ENCODE measurements at regions not wholly inside any gene's neighbourhood (a gene's known extent, or its start where the extent isn't known, plus 50 kb on each side); places are given as distances from the start of the nearest gene placed in this dataset.
A peak's percentile ranks its signal among the peaks of the same experiment; 100 is the strongest.
"Not testable (repeated sequence)": the region's sequence is repeated elsewhere in the genome, so short reads cannot be mapped to it uniquely, and the experiment has no call there.

GRCh38 chr17:21770466-21771446, 78.4 kb downstream of the KCNJ18 start:
- ATAC-seq: peak; percentile 82
- H3K27ac ChIP-seq; H3K4me3 ChIP-seq; H3K4me1 ChIP-seq; H3K9me3 ChIP-seq; H3K27me3 ChIP-seq; H3K36me3 ChIP-seq (replicated peaks in 1 of 2; ENCODE audit: insufficient read depth in 1 of 2, low read depth in 2 of 2); DNase-seq; intact Hi-C loops (cut with DNase I): not testable (repeated sequence)
- 17 to 36% methylated on average over 13 to 29 of the region's 70 CpGs for WGBS, 2 donors

- Histone ChIP-seq H3K27ac (no peak overlapping the region), H3K9me3 (no peaks in the 10 kb centered on the region), H3K27me3 (no peaks in the 10 kb centered on the region), H3K4me3 (no peak overlapping the region), H3K4me1 (no peaks in the 10 kb centered on the region), H3K36me3 (replicated peaks in 1 of 2; ENCODE audit: insufficient read depth in 1 of 2, low read depth in 2 of 2) (no peaks in the 10 kb centered on the region)
- intact Hi-C loops (cut with DNase I): no loop called here
- DNase-seq: no peak
- no peak for ATAC-seq
- no peak for TF ChIP-seq POLR2A (IDR thresholded peaks at IDR 0.05)
- TF ChIP-seq, protein P1, sequence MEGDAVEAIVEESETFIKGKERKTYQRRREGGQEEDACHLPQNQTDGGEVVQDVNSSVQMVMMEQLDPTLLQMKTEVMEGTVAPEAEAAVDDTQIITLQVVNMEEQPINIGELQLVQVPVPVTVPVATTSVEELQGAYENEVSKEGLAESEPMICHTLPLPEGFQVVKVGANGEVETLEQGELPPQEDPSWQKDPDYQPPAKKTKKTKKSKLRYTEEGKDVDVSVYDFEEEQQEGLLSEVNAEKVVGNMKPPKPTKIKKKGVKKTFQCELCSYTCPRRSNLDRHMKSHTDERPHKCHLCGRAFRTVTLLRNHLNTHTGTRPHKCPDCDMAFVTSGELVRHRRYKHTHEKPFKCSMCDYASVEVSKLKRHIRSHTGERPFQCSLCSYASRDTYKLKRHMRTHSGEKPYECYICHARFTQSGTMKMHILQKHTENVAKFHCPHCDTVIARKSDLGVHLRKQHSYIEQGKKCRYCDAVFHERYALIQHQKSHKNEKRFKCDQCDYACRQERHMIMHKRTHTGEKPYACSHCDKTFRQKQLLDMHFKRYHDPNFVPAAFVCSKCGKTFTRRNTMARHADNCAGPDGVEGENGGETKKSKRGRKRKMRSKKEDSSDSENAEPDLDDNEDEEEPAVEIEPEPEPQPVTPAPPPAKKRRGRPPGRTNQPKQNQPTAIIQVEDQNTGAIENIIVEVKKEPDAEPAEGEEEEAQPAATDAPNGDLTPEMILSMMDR (IDR thresholded peaks at IDR 0.05): no peak
- 61 to 93% methylated on average over 2 to 4 of the region's 4 CpGs for whole genome bisulfite sequencing, 2 donors
Observed at GRCh38 chr17:21772321-21772720, 80.0 kb downstream of the KCNJ18 start.

GRCh38 chr17:21772991-21773713, 80.8 kb downstream of the KCNJ18 start:
- intact Hi-C loops (cut with DNase I); H3K36me3 ChIP-seq (replicated peaks in 1 of 2; ENCODE audit: insufficient read depth in 1 of 2, low read depth in 2 of 2); H3K4me1 ChIP-seq; DNase-seq; H3K4me3 ChIP-seq; H3K9me3 ChIP-seq; ATAC-seq; H3K27me3 ChIP-seq; H3K27ac ChIP-seq: not testable (repeated sequence)
- WGBS, 2 donors: 73 to 84% methylated on average over 11 to 15 of the region's 15 CpGs

- Histone ChIP-seq H3K9me3 (no peaks in the 10 kb centered on the region), H3K4me1 (no peaks in the 10 kb centered on the region), H3K36me3 (replicated peaks in 1 of 2; ENCODE audit: insufficient read depth in 1 of 2, low read depth in 2 of 2) (no peaks in the 10 kb centered on the region), H3K27me3 (no peaks in the 10 kb centered on the region), H3K27ac (no peak overlapping the region), H3K4me3 (no peak overlapping the region)
- TF ChIP-seq POLR2A (IDR thresholded peaks at IDR 0.05): no peak
- TF ChIP-seq, protein P1 (IDR thresholded peaks at IDR 0.05): no peak
- ATAC-seq (no peak), DNase-seq (no peak)
- 55 to 100% methylated on average over 2 to 6 of the region's 7 CpGs for WGBS, 2 donors
- intact Hi-C loops (cut with DNase I): no loop called here
Observed at GRCh38 chr17:21774263-21774662, 81.9 kb downstream of the KCNJ18 start.

- intact Hi-C loops (cut with DNase I); H3K27me3 ChIP-seq: not testable (repeated sequence)
- WGBS, 2 donors: 59 to 60% methylated on average over 5 to 8 of the region's 8 CpGs
Observed at GRCh38 chr17:21775566-21775965, 83.2 kb downstream of the KCNJ18 start.

GRCh38 chr17:21776921-21777320, 84.6 kb downstream of the KCNJ18 start:
- H3K4me1 ChIP-seq; H3K9me3 ChIP-seq; H3K4me3 ChIP-seq; H3K27ac ChIP-seq; intact Hi-C loops (cut with DNase I); DNase-seq; ATAC-seq; H3K27me3 ChIP-seq; H3K36me3 ChIP-seq (replicated peaks in 1 of 2; ENCODE audit: insufficient read depth in 1 of 2, low read depth in 2 of 2): not testable (repeated sequence)
- WGBS, 2 donors: 61 to 80% methylated on average over 6 to 12 of the region's 12 CpGs

More at GRCh38 chr17:21775566-21775965, 83.2 kb downstream of the KCNJ18 start:
- H3K4me1 ChIP-seq; H3K36me3 ChIP-seq (replicated peaks in 1 of 2; ENCODE audit: insufficient read depth in 1 of 2, low read depth in 2 of 2); H3K4me3 ChIP-seq; DNase-seq; H3K27ac ChIP-seq; H3K9me3 ChIP-seq; ATAC-seq: not testable (repeated sequence)

DNA sequence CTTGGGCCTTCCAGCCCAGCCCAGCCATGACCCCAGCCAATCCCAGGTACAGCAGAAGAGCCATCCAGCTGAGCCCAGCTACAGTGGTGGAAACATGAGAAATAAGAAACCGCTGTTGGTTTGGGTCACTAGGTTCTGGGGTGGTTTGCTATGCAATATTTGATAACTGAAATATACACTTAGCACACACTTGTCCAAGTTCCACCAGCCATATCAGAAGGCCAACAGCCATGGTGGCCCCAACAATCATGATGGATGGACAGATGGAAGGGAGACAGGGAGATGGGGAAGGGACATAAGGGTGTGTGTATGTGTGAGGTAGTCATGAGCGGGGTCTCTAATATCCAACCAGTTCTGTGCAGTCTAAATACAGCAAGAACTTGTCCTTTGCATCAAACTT, 86.5 kb downstream of the KCNJ18 start:
- H3K9me3 ChIP-seq; H3K4me3 ChIP-seq; ATAC-seq; H3K27me3 ChIP-seq; intact Hi-C loops (cut with DNase I); H3K4me1 ChIP-seq; H3K36me3 ChIP-seq (replicated peaks in 1 of 2; ENCODE audit: insufficient read depth in 1 of 2, low read depth in 2 of 2); H3K27ac ChIP-seq; DNase-seq: not testable (repeated sequence)
- 55 to 71% methylated on average over 2 of the region's 2 CpGs for WGBS, 2 donors

DNA sequence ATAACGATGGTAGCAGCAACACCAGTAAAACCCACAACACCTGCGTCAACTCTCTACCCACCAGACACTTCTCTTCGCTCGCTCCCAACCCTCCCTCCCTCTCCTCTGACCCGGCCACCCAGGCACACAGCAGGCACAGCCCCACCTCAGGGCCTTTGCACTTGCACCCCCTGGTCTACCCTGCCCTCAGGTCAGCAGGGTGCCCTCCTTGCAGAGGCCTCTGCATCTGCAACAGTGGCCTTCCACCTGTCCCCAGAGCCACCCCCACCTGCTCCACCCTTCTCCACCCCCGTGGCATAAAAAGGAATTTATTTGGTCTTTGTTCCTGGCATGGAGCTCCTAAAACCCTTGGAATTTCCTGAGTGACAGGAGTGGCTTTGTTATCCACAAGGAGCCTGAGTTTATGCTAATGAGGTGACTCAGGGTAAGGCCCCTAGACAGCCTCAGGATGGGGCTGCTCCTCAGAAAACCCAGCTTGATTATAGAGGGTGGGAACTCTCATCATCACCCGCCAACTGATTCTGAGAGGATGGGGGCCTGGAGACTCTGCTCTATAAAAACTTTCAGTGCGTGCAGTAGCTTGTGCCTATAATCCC, 88.1 kb downstream of the KCNJ18 start:
- H3K9me3 ChIP-seq; intact Hi-C loops (cut with DNase I); H3K27me3 ChIP-seq; H3K36me3 ChIP-seq (replicated peaks in 1 of 2; ENCODE audit: insufficient read depth in 1 of 2, low read depth in 2 of 2); ATAC-seq; DNase-seq; H3K4me1 ChIP-seq; H3K4me3 ChIP-seq; H3K27ac ChIP-seq: not testable (repeated sequence)
- WGBS, 2 donors: 49 to 53% methylated on average over 3 to 6 of the region's 8 CpGs

- H3K9me3 ChIP-seq; H3K4me1 ChIP-seq; H3K27me3 ChIP-seq; H3K36me3 ChIP-seq (replicated peaks in 1 of 2; ENCODE audit: insufficient read depth in 1 of 2, low read depth in 2 of 2); H3K27ac ChIP-seq; ATAC-seq; DNase-seq; intact Hi-C loops (cut with DNase I); H3K4me3 ChIP-seq: not testable (repeated sequence)
- WGBS, 2 donors: 32 to 43% methylated on average over 4 to 5 of the region's 5 CpGs
Observed at GRCh38 chr17:21780919-21781665, 88.8 kb downstream of the KCNJ18 start.
